ENCODE measurements at regions not wholly inside any gene's neighbourhood (a gene's known extent, or its start where the extent isn't known, plus 50 kb on each side); places are given as distances from the start of the nearest gene placed in this dataset.

DNA sequence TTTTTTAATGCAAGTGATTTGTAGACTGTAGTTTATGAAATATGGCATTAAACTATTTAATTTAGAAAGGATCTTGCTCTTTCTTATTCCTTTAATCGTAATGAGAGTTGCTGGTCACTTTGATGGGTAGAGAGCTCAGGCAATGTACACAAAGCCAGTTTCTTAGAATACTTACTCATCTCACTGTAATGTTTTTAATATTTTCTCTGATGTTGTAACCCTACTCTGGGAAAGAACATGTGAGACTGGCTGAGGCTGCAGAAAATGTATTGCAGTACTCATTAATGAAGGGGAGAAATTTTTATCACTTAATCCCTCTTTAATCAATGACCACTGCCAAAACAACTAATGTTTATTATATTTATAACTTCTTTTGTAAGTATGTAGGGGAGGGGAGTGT, 479.4 kb upstream of the KCNMB2 start:
- no peaks in the 10 kb centered on the region for H3K9me3 ChIP-seq (ENCODE audit: low read length)
- no peak overlapping the region for H2AFZ ChIP-seq (ENCODE audit: low read length)
- no peak overlapping the region for H3K9ac ChIP-seq (ENCODE audit: low read length)
- ATAC-seq: no peak
- CTCF ChIA-PET: no interaction called here
- no TSS peak for BruUV-seq (replicated peaks)
- H3K27ac ChIP-seq (ENCODE audit: low read length): no peak overlapping the region
- no peaks in the 10 kb centered on the region for H3K9me2 ChIP-seq (replicated peaks; ENCODE audit: low read length)
- H3F3A ChIP-seq (ENCODE audit: low read length, unreplicated experiment): no peaks in the 10 kb centered on the region
- POLR2A ChIA-PET (ENCODE audit: unreplicated experiment): no interaction called here
- H3K4me1 ChIP-seq (ENCODE audit: insufficient read depth, low read length): no peaks in the 10 kb centered on the region
- DNase-seq: no peak
- no peaks in the 10 kb centered on the region for H3K79me2 ChIP-seq (ENCODE audit: low read length)
- no peaks in the 10 kb centered on the region for H3K27me3 ChIP-seq (ENCODE audit: low read length)
- no peaks in the 10 kb centered on the region for H4K20me1 ChIP-seq (ENCODE audit: low read length)
- TF ChIP-seq, protein P1, sequence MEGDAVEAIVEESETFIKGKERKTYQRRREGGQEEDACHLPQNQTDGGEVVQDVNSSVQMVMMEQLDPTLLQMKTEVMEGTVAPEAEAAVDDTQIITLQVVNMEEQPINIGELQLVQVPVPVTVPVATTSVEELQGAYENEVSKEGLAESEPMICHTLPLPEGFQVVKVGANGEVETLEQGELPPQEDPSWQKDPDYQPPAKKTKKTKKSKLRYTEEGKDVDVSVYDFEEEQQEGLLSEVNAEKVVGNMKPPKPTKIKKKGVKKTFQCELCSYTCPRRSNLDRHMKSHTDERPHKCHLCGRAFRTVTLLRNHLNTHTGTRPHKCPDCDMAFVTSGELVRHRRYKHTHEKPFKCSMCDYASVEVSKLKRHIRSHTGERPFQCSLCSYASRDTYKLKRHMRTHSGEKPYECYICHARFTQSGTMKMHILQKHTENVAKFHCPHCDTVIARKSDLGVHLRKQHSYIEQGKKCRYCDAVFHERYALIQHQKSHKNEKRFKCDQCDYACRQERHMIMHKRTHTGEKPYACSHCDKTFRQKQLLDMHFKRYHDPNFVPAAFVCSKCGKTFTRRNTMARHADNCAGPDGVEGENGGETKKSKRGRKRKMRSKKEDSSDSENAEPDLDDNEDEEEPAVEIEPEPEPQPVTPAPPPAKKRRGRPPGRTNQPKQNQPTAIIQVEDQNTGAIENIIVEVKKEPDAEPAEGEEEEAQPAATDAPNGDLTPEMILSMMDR (conservative IDR thresholded peaks at IDR 0.05; ENCODE audit: low read depth, low read length): no peak
- TF ChIP-seq EZH2 (IDR thresholded peaks at IDR 0.05; ENCODE audit: low read length, unreplicated experiment) (no peak), EZH2phosphoT487 (IDR thresholded peaks at IDR 0.05; ENCODE audit: borderline replicate concordance, low read length) (no peak)
- no peak overlapping the region for H3K4me3 ChIP-seq (ENCODE audit: low read length)
- no peaks in the 10 kb centered on the region for H3K36me3 ChIP-seq (ENCODE audit: low read depth, low read length)
- H3K4me2 ChIP-seq (ENCODE audit: low read length): no peak overlapping the region
- intact Hi-C loops (cut with micrococcal nuclease): no loop called here

DNA sequence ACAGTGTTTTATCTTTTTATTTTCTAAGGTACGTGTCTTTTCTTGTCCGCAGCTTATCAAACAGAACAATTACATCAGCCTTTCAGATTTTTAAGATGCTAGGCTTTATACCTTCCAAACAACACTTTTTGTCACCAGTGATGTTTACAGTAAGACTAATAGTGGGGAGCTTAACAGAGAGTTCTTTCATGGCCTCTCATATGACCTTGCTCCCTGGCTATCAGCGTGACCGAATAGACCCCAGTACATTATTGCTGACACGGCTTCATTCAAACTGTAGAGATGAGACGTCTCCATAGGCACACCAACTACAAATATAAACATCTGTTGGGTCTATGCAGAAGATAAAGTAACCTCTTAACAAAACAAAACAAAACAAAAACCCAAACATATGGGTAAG, 477.6 kb upstream of the KCNMB2 start:
- no peak overlapping the region for H3K9ac ChIP-seq (ENCODE audit: low read length)
- no peak overlapping the region for H2AFZ ChIP-seq (ENCODE audit: low read length)
- TF ChIP-seq EZH2 (IDR thresholded peaks at IDR 0.05; ENCODE audit: low read length, unreplicated experiment): no peak
- TF ChIP-seq, protein P1 (conservative IDR thresholded peaks at IDR 0.05; ENCODE audit: low read depth, low read length): no peak
- TF ChIP-seq EZH2phosphoT487 (IDR thresholded peaks at IDR 0.05; ENCODE audit: borderline replicate concordance, low read length): no peak
- no peak for ATAC-seq
- no peaks in the 10 kb centered on the region for H3K79me2 ChIP-seq (ENCODE audit: low read length)
- H3K4me1 ChIP-seq (ENCODE audit: insufficient read depth, low read length): peaks cover 7% of the 10 kb centered on the region
- H3K27me3 ChIP-seq (ENCODE audit: low read length): no peaks in the 10 kb centered on the region
- no peak overlapping the region for H3K4me2 ChIP-seq (ENCODE audit: low read length)
- POLR2A ChIA-PET (ENCODE audit: unreplicated experiment): no interaction called here
- CTCF ChIA-PET: no interaction called here
- H3F3A ChIP-seq (ENCODE audit: low read length, unreplicated experiment): no peaks in the 10 kb centered on the region
- no TSS peak for BruUV-seq (replicated peaks)
- no peak for DNase-seq
- no peaks in the 10 kb centered on the region for H3K9me3 ChIP-seq (ENCODE audit: low read length)
- intact Hi-C loops (cut with micrococcal nuclease): no loop called here
- H3K9me2 ChIP-seq (replicated peaks; ENCODE audit: low read length): no peaks in the 10 kb centered on the region
- no peak overlapping the region for H3K27ac ChIP-seq (ENCODE audit: low read length)
- no peaks in the 10 kb centered on the region for H3K36me3 ChIP-seq (ENCODE audit: low read depth, low read length)
- H3K4me3 ChIP-seq (ENCODE audit: low read length): no peak overlapping the region
- H4K20me1 ChIP-seq (ENCODE audit: low read length): no peaks in the 10 kb centered on the region

DNA sequence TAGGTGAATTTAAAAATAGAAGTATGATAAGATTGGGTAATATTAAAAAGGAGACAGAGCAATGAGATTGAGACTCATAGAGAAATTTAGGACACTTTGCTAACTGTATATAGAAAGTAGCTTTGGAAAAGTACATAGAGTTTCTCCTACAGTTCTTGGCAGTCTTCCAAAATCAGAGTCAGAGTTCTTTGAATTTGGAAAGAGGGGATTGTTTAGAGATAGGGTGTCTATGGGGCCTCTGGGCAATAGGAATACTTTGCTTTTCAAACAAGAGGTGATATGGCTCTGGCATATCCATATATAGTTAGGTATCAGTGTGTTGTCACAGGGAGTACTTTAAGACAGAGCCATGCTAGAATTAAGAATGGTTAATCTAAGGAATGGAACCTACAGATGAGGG, 477.1 kb upstream of the KCNMB2 start:
- no peaks in the 10 kb centered on the region for H3K27me3 ChIP-seq (ENCODE audit: low read length)
- H3F3A ChIP-seq (ENCODE audit: low read length, unreplicated experiment): no peaks in the 10 kb centered on the region
- ChIA-PET POLR2A (ENCODE audit: unreplicated experiment) (no interaction called here), CTCF (no interaction called here)
- H2AFZ ChIP-seq (ENCODE audit: low read length): no peak overlapping the region
- no peak overlapping the region for H3K9ac ChIP-seq (ENCODE audit: low read length)
- ATAC-seq: no peak
- no peaks in the 10 kb centered on the region for H3K9me3 ChIP-seq (ENCODE audit: low read length)
- H3K4me1 ChIP-seq (ENCODE audit: insufficient read depth, low read length): peaks cover 11% of the 10 kb centered on the region
- no peak overlapping the region for H3K4me2 ChIP-seq (ENCODE audit: low read length)
- intact Hi-C loops (cut with micrococcal nuclease): no loop called here
- BruUV-seq (replicated peaks): no TSS peak
- no peaks in the 10 kb centered on the region for H3K36me3 ChIP-seq (ENCODE audit: low read depth, low read length)
- DNase-seq: no peak
- TF ChIP-seq EZH2 (IDR thresholded peaks at IDR 0.05; ENCODE audit: low read length, unreplicated experiment): no peak
- TF ChIP-seq EZH2phosphoT487 (IDR thresholded peaks at IDR 0.05; ENCODE audit: borderline replicate concordance, low read length): no peak
- TF ChIP-seq, protein P1 (conservative IDR thresholded peaks at IDR 0.05; ENCODE audit: low read depth, low read length): no peak
- no peak overlapping the region for H3K27ac ChIP-seq (ENCODE audit: low read length)
- no peaks in the 10 kb centered on the region for H3K79me2 ChIP-seq (ENCODE audit: low read length)
- no peaks in the 10 kb centered on the region for H3K9me2 ChIP-seq (replicated peaks; ENCODE audit: low read length)
- H3K4me3 ChIP-seq (ENCODE audit: low read length): no peak overlapping the region
- H4K20me1 ChIP-seq (ENCODE audit: low read length): no peaks in the 10 kb centered on the region

Data from PC-3 (cell line).